SK-N-SH (cell line): ENCODE measurements at regions not wholly inside any gene's neighbourhood (a gene's known extent, or its start where the extent isn't known, plus 50 kb on each side); places are given as distances from the start of the nearest gene placed in this dataset.

Experiments
- CTCF ChIA-PET: fragments of 300-600, 350-600 bp; formaldehyde crosslinking; extraction: SDS; loops from one replicate; lab custom pipeline; 2021; lab: Yijun Ruan, JAX
- POLR2A ChIA-PET: fragments of 350-600 bp; sonication (Branson Sonifier 250); formaldehyde crosslinking; extraction: SDS; loops from one replicate; lab custom pipeline; 2020; ENCODE audit warnings: antibody characterized with exemption, inconsistent platforms; lab: Yijun Ruan, JAX
- DNase-seq: peaks from one replicate; pipeline ENCODE4 v3.0.0; 2012
- H2AFZ ChIP-seq: fragments of 200-600 bp; sonication (generic); 2 replicates; pipeline ENCODE4 v1.8.1; 2016; ENCODE audit warnings: antibody characterized with exemption, mild to moderate bottlenecking, low read depth
- H3F3A ChIP-seq: fragments of 200-600 bp; sonication (generic); replicated peaks from 2 replicates; pipeline ENCODE3; 2016; ENCODE audit warnings: antibody characterized with exemption, mild to moderate bottlenecking; ENCODE audit not compliant: insufficient read depth
- H3K27ac ChIP-seq, 2 experiments: fragments of 200-500 bp in 1 of 2; fragments of 200-600 bp in 1 of 2; sonication (Bioruptor generic) in 1 of 2; sonication (generic), shearing (Covaris generic) in 1 of 2; 2 replicates each; pipeline versions ENCODE4 v1.5.1 to v1.6.1; 2014 to 2016; ENCODE audit warnings: low read depth in 2 of 2, inconsistent platforms in 1 of 2, low read length in 1 of 2, mild to moderate bottlenecking in 1 of 2, mixed read lengths in 1 of 2
- H3K27me3 ChIP-seq: fragments of 200-600 bp; sonication (generic), shearing (Covaris generic); 2 replicates; pipeline ENCODE4 v1.6.1; 2016; ENCODE audit warnings: mixed run types; ENCODE audit not compliant: insufficient read depth
- H3K36me3 ChIP-seq, 2 experiments: fragments of 200-500 bp in 1 of 2; fragments of 200-600 bp in 1 of 2; sonication (Bioruptor generic) in 1 of 2; sonication (generic) in 1 of 2; replicated peaks in 1 of 2; 2 replicates each; pipeline versions ENCODE3 to v1.5.1; 2014 to 2016; ENCODE audit warnings: low read length in 1 of 2, mild to moderate bottlenecking in 1 of 2; ENCODE audit not compliant: insufficient read depth in 2 of 2, control insufficient read depth in 1 of 2
- H3K4me1 ChIP-seq, 2 experiments: fragments of 200-500 bp in 1 of 2; fragments of 200-600 bp in 1 of 2; sonication (Bioruptor generic) in 1 of 2; sonication (generic), shearing (Covaris generic) in 1 of 2; 2 replicates each; pipeline versions ENCODE4 v1.5.1 to v1.6.1; 2014 to 2016; ENCODE audit warnings: low read depth in 1 of 2, low read length in 1 of 2, mixed run types in 1 of 2; ENCODE audit not compliant: insufficient read depth in 2 of 2, control insufficient read depth in 1 of 2
- H3K4me2 ChIP-seq: fragments of 200-600 bp; sonication (generic), shearing (Covaris generic); 2 replicates; pipeline ENCODE4 v1.6.1; 2017; ENCODE audit warnings: mixed run types
- H3K4me3 ChIP-seq, 2 experiments: fragments of 200-500 bp in 1 of 2; fragments of 200-600 bp in 1 of 2; sonication (Bioruptor generic) in 1 of 2; sonication (generic), shearing (Covaris generic) in 1 of 2; 2 replicates each; pipeline versions ENCODE4 v1.5.1 to v1.8.1; 2014 to 2016; ENCODE audit warnings: low read depth in 2 of 2, inconsistent platforms in 1 of 2, low read length in 1 of 2, mild to moderate bottlenecking in 1 of 2, mixed read lengths in 1 of 2, moderate library complexity in 1 of 2
- H3K79me2 ChIP-seq: fragments of 200-600 bp; sonication (generic); 2 replicates; pipeline ENCODE4 v1.8.1; 2017; ENCODE audit warnings: mild to moderate bottlenecking; ENCODE audit not compliant: insufficient read depth
- H3K9ac ChIP-seq: fragments of 200-600 bp; sonication (generic); 2 replicates; pipeline ENCODE4 v1.6.1; 2017; ENCODE audit warnings: mixed run types
- H3K9me2 ChIP-seq: fragments of 200-600 bp; sonication (generic); 2 replicates; pipeline ENCODE4 v1.6.1; 2017; ENCODE audit warnings: mixed run types
- H3K9me3 ChIP-seq: fragments of 200-600 bp; sonication (generic); 2 replicates; pipeline ENCODE4 v1.6.1; 2017; ENCODE audit warnings: mixed run types, mild to moderate bottlenecking, moderate library complexity
- H4K20me1 ChIP-seq: fragments of 200-600 bp; sonication (generic); 2 replicates; pipeline ENCODE4 v1.6.1; 2017; ENCODE audit warnings: mild to moderate bottlenecking, mixed run types; ENCODE audit not compliant: insufficient read depth
- CTCF ChIP-seq: fragments of 200-600 bp; sonication (generic); IDR thresholded peaks from 2 replicates; pipeline ENCODE4 v1.6.1; 2017; ENCODE audit warnings: antibody characterized with exemption, mild to moderate bottlenecking, moderate library complexity
- ELF1 ChIP-seq: IDR thresholded peaks from 2 replicates; pipeline ENCODE4 v1.4.0; 2012
- EP300 ChIP-seq, 2 experiments: IDR thresholded peaks; 2 replicates each; pipeline versions ENCODE4 v1.4.0 to v1.6.1; 2012; ENCODE audit warnings: borderline replicate concordance in 1 of 2, low read depth in 1 of 2, low read length in 1 of 2
- GATA2 ChIP-seq: sonication (generic); formaldehyde crosslinking; IDR thresholded peaks from 2 replicates; pipeline ENCODE4 v1.5.0; 2020; ENCODE audit warnings: mild to moderate bottlenecking, missing genetic modification reagents
- IRF3 ChIP-seq: fragments of 150-350 bp; IDR thresholded peaks from 2 replicates; pipeline ENCODE4 v1.6.1; 2016; ENCODE audit warnings: mild to moderate bottlenecking, low read depth, low read length
- JUND ChIP-seq: IDR thresholded peaks from 2 replicates; pipeline ENCODE4 v1.4.0; 2012
- NFIC ChIP-seq: IDR thresholded peaks from 2 replicates; pipeline ENCODE4 v1.4.0; 2012; ENCODE audit warnings: borderline replicate concordance
- POLR2AphosphoS5 ChIP-seq: IDR thresholded peaks from 2 replicates; pipeline ENCODE4 v1.6.1; 2012; ENCODE audit warnings: low read depth, low read length
- RAD21 ChIP-seq: IDR thresholded peaks from 2 replicates; pipeline ENCODE4 v1.6.1; 2012; ENCODE audit warnings: mild to moderate bottlenecking, low read length
- TAF1 ChIP-seq: IDR thresholded peaks from 2 replicates; pipeline ENCODE4 v1.6.1; 2012; ENCODE audit warnings: low read depth, mild to moderate bottlenecking, low read length, moderate library complexity, borderline replicate concordance
- USF2 ChIP-seq: fragments of 150-350 bp; IDR thresholded peaks from 2 replicates; pipeline ENCODE4 v1.6.1; 2017; ENCODE audit warnings: antibody characterized with exemption, low read length, low read depth, borderline replicate concordance
- ZBTB33 ChIP-seq: IDR thresholded peaks from 2 replicates; pipeline ENCODE4 v1.4.0; 2012; ENCODE audit warnings: low read depth, borderline replicate concordance
- WGBS: methylation state at CpG from one replicate; pipeline ENCODE4 v1.1.6; 2017; ENCODE audit warnings: low lambda C conversion rate; 5-methylcytosine and 5-hydroxymethylcytosine counted together

- ChIA-PET POLR2A (no interaction called here), CTCF (no interaction called here)
- Histone ChIP-seq H3K4me1 (peaks cover 0 to 5% of the 10 kb centered on the region in 2 experiments; a peak in 2 of 4 replicates), H3K9me2 (no peaks in the 10 kb centered on the region), H2AFZ (no peak overlapping the region), H3K27ac (peak overlapping the region in 1 of 2 experiments; percentile 40; a peak in 2 of 4 replicates), H3F3A (no peaks in the 10 kb centered on the region), H3K9me3 (no peaks in the 10 kb centered on the region), H3K79me2 (no peaks in the 10 kb centered on the region), H3K27me3 (no peaks in the 10 kb centered on the region), H3K36me3 (no peaks in the 10 kb centered on the region), H3K4me3 (no peak overlapping the region), H3K9ac (no peak overlapping the region), H4K20me1 (no peaks in the 10 kb centered on the region), H3K4me2 (no peak overlapping the region)
- TF ChIP-seq RAD21 (0 out of 2 replicates have a peak, but pooled peaks have one; percentile 5), ZBTB33 (no peak), EP300 (IDR thresholded peaks at IDR 0.05; ENCODE audit: borderline replicate concordance in 1 of 2, low read depth in 1 of 2, low read length in 1 of 2) (no peak), TAF1 (no peak)
- peak; percentile 7 for DNase-seq
- WGBS: 34% methylated on average over 5 of the region's 5 CpGs
These were observed 509.6 kb upstream of the TCF4 start for GRCh38 chr18:56097621-56098020.

GRCh38 chr18:56096861-56097260 is 508.9 kb upstream of the TCF4 start:
- 52% methylated on average over 4 of the region's 4 CpGs for WGBS
- POLR2A ChIA-PET: no interaction called here
- no peak overlapping the region for H3K4me2 ChIP-seq

GRCh38 chr18:56089612-56090258 is 501.7 kb upstream of the TCF4 start:
- CTCF ChIA-PET: interaction anchor here (0.9 to 1.8 kb wide), 2 partner anchors 675 to 746 kb away, joined by 3 read pairs; no protein-coding TSS in a partner anchor
- POLR2A ChIA-PET: no interaction called here
- no peak for TF ChIP-seq NFIC
- no peak for TF ChIP-seq IRF3
- TF ChIP-seq GATA2 (CRISPR knock-in tag): no peak
- TF ChIP-seq ELF1: no peak
- no peak for TF ChIP-seq JUND
- no peak for TF ChIP-seq CTCF
- TF ChIP-seq USF2: no peak
- no peak for TF ChIP-seq POLR2AphosphoS5
- TF ChIP-seq ZBTB33: no peak

More at GRCh38 chr18:56096861-56097260, 508.9 kb upstream of the TCF4 start:
- Histone ChIP-seq H2AFZ (no peak overlapping the region), H3K9me2 (no peaks in the 10 kb centered on the region), H3K79me2 (no peaks in the 10 kb centered on the region), H3K4me1 (peaks cover 0 to 5% of the 10 kb centered on the region in 2 experiments; a peak in 2 of 4 replicates), H3K4me3 (no peak overlapping the region), H3K27ac (no peak overlapping the region; a peak in 1 of 4 replicates), H3K9me3 (no peaks in the 10 kb centered on the region), H3K36me3 (no peaks in the 10 kb centered on the region), H3K9ac (no peak overlapping the region), H3K27me3 (no peaks in the 10 kb centered on the region), H3F3A (no peaks in the 10 kb centered on the region), H4K20me1 (no peaks in the 10 kb centered on the region)
- CTCF ChIA-PET: no interaction called here
- DNase-seq: no peak
- no peak for TF ChIP-seq JUND

More at GRCh38 chr18:56089612-56090258, 501.7 kb upstream of the TCF4 start:
- H3K4me3 ChIP-seq: no peak overlapping the region
- H3K4me1 ChIP-seq: no peaks in the 10 kb centered on the region
- no peak overlapping the region for H3K27ac ChIP-seq
- no peaks in the 10 kb centered on the region for H3K9me3 ChIP-seq
- H3K27me3 ChIP-seq: no peaks in the 10 kb centered on the region
- no peak overlapping the region for H3K4me2 ChIP-seq
- no peaks in the 10 kb centered on the region for H3K9me2 ChIP-seq
- no peak overlapping the region for H3K9ac ChIP-seq
- no peaks in the 10 kb centered on the region for H4K20me1 ChIP-seq
- DNase-seq: no peak
- no peaks in the 10 kb centered on the region for H3K79me2 ChIP-seq
- no peak overlapping the region for H2AFZ ChIP-seq
- H3F3A ChIP-seq: no peaks in the 10 kb centered on the region
- no peaks in the 10 kb centered on the region for H3K36me3 ChIP-seq
- 78% methylated on average over 4 of the region's 4 CpGs for WGBS
